ENCODE measurements at regions not wholly inside any gene's neighbourhood (a gene's known extent, or its start where the extent isn't known, plus 50 kb on each side); places are given as distances from the start of the nearest gene placed in this dataset.

DNA sequence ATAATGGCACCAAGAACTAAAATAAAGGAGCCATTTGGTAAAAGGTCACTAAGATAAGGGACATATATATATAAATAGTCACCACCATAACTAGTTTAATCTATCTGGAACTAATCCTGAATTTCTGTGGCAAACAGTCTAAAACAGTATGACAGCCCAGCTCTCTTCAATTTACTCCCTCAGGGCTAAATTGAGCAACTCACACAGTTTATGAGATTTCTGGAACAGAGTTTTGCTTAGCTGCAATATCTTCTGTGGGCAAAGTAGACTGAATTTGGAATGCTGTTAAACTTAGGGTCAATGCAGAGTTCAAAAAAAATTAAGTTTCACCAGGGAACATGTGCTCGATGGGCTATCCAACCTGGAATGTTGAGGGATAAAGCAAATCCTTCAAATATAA, 70.1 kb upstream of the VEPH1 start (continued):
- TF ChIP-seq, protein P1, sequence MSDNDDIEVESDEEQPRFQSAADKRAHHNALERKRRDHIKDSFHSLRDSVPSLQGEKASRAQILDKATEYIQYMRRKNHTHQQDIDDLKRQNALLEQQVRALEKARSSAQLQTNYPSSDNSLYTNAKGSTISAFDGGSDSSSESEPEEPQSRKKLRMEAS (IDR thresholded peaks at IDR 0.05), result no peak
- no peak for TF ChIP-seq KDM1A (IDR thresholded peaks at IDR 0.05; ENCODE audit: low read depth)
- no peak for TF ChIP-seq GATA3 (IDR thresholded peaks at IDR 0.05; ENCODE audit: borderline replicate concordance)
- no peak for TF ChIP-seq EHMT2 (IDR thresholded peaks at IDR 0.05; ENCODE audit: low read depth)
- TF ChIP-seq EHF (CRISPR knock-in tag; IDR thresholded peaks at IDR 0.05), result no peak

DNA sequence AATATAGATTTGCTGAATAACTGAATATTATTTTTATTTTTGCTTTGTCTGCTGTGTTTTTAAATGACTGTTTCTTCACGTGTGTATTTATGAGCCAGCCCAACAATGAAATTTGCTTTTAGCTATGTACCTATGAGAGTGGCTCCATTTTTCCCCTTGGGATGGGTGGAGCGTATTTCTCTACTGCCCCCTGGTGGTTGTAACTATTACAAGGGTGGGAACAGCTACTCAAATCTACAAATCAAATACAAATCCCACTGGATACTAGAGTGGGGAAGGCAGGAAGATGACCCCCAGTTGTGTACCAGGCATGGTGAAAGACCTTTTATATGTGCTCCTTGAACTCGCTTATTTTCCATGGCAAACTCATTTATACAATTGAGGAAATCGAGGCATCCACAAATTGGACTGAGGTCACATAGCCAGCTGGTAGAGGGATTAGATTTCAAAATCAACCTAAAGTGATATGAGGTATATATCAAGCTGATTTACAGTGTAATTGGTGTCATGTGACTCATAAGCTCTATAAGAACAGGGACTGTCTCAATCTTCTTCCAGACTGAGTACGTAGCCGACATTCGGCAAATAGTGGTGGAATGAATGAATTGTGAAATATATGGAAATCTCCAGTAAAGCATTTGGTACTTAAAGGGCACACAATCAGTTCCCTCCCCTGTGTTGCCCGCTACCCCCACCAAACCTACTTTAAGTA, 69.5 kb upstream of the VEPH1 start:
- FAIRE-seq (no peak), DNase-seq (ENCODE audit: low read depth in 1 of 2, low spot score in 1 of 2) (peak; percentile 35 to 57), ATAC-seq (peak; percentile 73 to 91; a peak in 4 of 6 replicates)
- peak; percentile 76 for TF ChIP-seq SMC3 (IDR thresholded peaks at IDR 0.05)
- peak; percentile 60 to 62 for TF ChIP-seq RAD21 (conservative IDR thresholded peaks at IDR 0.05 in 1 of 2, IDR thresholded peaks at IDR 0.05 in 1 of 2)
- TF ChIP-seq, protein P2, sequence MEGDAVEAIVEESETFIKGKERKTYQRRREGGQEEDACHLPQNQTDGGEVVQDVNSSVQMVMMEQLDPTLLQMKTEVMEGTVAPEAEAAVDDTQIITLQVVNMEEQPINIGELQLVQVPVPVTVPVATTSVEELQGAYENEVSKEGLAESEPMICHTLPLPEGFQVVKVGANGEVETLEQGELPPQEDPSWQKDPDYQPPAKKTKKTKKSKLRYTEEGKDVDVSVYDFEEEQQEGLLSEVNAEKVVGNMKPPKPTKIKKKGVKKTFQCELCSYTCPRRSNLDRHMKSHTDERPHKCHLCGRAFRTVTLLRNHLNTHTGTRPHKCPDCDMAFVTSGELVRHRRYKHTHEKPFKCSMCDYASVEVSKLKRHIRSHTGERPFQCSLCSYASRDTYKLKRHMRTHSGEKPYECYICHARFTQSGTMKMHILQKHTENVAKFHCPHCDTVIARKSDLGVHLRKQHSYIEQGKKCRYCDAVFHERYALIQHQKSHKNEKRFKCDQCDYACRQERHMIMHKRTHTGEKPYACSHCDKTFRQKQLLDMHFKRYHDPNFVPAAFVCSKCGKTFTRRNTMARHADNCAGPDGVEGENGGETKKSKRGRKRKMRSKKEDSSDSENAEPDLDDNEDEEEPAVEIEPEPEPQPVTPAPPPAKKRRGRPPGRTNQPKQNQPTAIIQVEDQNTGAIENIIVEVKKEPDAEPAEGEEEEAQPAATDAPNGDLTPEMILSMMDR (IDR thresholded peaks at IDR 0.05), result peak; percentile 75
- no peak for TF ChIP-seq ZNF302 (CRISPR knock-in tag; IDR thresholded peaks at IDR 0.05)
- WGBS (ENCODE audit: missing lambda C conversion rate), result 38% methylated on average over 8 of the region's 8 CpGs
- CTCF ChIA-PET, result interaction anchor here (0.7 to 4.2 kb wide), 14 partner anchors 9 to 369 kb away, joined by 3 to 60 read pairs (median 4); no protein-coding TSS in a partner anchor
- POLR2A ChIA-PET, result interaction anchor here (1.0 kb wide), 1 partner anchor 30 kb away, joined by 3 read pairs; no protein-coding TSS in a partner anchor
- Histone ChIP-seq H3K4me3 (no peak overlapping the region), H3K4me1 (0 out of 3 replicates have a peak, but pooled peaks cover 6% of the 10 kb centered on the region), H3K27ac (no peak overlapping the region), H3K9me3 (no peaks in the 10 kb centered on the region), H3K4me2 (no peak overlapping the region)

DNA sequence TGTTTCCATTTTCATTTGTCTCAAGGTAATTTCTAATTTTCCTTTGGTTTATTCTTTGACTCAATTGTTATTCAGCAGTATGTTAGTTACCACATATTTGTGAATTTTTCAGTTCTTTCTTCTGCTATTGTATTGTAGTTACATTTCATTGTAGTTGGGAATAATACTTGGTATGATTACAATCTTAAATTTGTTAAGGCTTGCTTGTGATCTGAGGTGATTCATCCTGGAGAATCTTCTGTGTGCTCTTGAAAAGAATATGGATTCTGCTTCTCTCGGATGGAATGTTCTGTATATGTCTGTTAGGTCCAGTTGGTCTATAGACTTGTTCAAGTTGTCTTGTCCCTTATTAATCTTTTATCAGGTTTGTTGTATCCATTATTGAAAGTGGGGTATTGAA, 63.4 kb upstream of the VEPH1 start:
- TF ChIP-seq ZSCAN20 (CRISPR knock-in tag; IDR thresholded peaks at IDR 0.05) (no peak), EP300 (IDR thresholded peaks at IDR 0.05) (no peak), JUNB (IDR thresholded peaks at IDR 0.05) (no peak), HDAC2 (IDR thresholded peaks at IDR 0.05) (no peak), SREBF2 (IDR thresholded peaks at IDR 0.05) (no peak), CHD2 (IDR thresholded peaks at IDR 0.05; ENCODE audit: low read length, partially characterized antibody) (no peak), TFCP2L1 (CRISPR knock-in tag; IDR thresholded peaks at IDR 0.05) (no peak), NFE2L2 (conservative IDR thresholded peaks at IDR 0.05; ENCODE audit: low read length) (no peak), TP53 (CRISPR knock-in tag; IDR thresholded peaks at IDR 0.05) (no peak), ZC3H11A (IDR thresholded peaks at IDR 0.05) (no peak), ESRRA (IDR thresholded peaks at IDR 0.05; ENCODE audit: borderline replicate concordance, low read length) (no peak)
- TF ChIP-seq, protein P3, sequence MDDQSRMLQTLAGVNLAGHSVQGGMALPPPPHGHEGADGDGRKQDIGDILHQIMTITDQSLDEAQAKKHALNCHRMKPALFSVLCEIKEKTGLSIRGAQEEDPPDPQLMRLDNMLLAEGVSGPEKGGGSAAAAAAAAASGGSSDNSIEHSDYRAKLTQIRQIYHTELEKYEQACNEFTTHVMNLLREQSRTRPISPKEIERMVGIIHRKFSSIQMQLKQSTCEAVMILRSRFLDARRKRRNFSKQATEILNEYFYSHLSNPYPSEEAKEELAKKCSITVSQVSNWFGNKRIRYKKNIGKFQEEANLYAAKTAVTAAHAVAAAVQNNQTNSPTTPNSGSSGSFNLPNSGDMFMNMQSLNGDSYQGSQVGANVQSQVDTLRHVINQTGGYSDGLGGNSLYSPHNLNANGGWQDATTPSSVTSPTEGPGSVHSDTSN (IDR thresholded peaks at IDR 0.05), result no peak
- TF ChIP-seq, protein P4, sequence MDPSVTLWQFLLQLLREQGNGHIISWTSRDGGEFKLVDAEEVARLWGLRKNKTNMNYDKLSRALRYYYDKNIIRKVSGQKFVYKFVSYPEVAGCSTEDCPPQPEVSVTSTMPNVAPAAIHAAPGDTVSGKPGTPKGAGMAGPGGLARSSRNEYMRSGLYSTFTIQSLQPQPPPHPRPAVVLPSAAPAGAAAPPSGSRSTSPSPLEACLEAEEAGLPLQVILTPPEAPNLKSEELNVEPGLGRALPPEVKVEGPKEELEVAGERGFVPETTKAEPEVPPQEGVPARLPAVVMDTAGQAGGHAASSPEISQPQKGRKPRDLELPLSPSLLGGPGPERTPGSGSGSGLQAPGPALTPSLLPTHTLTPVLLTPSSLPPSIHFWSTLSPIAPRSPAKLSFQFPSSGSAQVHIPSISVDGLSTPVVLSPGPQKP (IDR thresholded peaks at IDR 0.05; ENCODE audit: low read depth, low read length), result no peak
- TF ChIP-seq, protein P5, sequence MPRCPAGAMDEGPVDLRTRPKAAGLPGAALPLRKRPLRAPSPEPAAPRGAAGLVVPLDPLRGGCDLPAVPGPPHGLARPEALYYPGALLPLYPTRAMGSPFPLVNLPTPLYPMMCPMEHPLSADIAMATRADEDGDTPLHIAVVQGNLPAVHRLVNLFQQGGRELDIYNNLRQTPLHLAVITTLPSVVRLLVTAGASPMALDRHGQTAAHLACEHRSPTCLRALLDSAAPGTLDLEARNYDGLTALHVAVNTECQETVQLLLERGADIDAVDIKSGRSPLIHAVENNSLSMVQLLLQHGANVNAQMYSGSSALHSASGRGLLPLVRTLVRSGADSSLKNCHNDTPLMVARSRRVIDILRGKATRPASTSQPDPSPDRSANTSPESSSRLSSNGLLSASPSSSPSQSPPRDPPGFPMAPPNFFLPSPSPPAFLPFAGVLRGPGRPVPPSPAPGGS (IDR thresholded peaks at IDR 0.05), result no peak
- TF ChIP-seq, protein P6, sequence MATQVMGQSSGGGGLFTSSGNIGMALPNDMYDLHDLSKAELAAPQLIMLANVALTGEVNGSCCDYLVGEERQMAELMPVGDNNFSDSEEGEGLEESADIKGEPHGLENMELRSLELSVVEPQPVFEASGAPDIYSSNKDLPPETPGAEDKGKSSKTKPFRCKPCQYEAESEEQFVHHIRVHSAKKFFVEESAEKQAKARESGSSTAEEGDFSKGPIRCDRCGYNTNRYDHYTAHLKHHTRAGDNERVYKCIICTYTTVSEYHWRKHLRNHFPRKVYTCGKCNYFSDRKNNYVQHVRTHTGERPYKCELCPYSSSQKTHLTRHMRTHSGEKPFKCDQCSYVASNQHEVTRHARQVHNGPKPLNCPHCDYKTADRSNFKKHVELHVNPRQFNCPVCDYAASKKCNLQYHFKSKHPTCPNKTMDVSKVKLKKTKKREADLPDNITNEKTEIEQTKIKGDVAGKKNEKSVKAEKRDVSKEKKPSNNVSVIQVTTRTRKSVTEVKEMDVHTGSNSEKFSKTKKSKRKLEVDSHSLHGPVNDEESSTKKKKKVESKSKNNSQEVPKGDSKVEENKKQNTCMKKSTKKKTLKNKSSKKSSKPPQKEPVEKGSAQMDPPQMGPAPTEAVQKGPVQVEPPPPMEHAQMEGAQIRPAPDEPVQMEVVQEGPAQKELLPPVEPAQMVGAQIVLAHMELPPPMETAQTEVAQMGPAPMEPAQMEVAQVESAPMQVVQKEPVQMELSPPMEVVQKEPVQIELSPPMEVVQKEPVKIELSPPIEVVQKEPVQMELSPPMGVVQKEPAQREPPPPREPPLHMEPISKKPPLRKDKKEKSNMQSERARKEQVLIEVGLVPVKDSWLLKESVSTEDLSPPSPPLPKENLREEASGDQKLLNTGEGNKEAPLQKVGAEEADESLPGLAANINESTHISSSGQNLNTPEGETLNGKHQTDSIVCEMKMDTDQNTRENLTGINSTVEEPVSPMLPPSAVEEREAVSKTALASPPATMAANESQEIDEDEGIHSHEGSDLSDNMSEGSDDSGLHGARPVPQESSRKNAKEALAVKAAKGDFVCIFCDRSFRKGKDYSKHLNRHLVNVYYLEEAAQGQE (IDR thresholded peaks at IDR 0.05), result no peak
- Histone ChIP-seq H3K4me1 (no peaks in the 10 kb centered on the region), H3K9me3 (no peaks in the 10 kb centered on the region), H3K4me3 (no peak overlapping the region), H3K27ac (no peak overlapping the region), H3K4me2 (no peak overlapping the region)
- WGBS (ENCODE audit: missing lambda C conversion rate), result 64% methylated on average over 1 of the region's 1 CpG
- ChIA-PET CTCF (interaction anchor here (3.9 kb wide), 1 partner anchor 34 kb away, joined by 16 read pairs; no protein-coding TSS in a partner anchor), POLR2A (no interaction called here)
- DNase-seq (ENCODE audit: low read depth in 1 of 2, low spot score in 1 of 2) (no peak), FAIRE-seq (no peak), ATAC-seq (no peak)
